ENCODE measurements at regions not wholly inside any gene's neighbourhood (a gene's known extent, or its start where the extent isn't known, plus 50 kb on each side); places are given as distances from the start of the nearest gene placed in this dataset.

- TF ChIP-seq POLR2A (IDR thresholded peaks at IDR 0.05) (no peak), CTCF (IDR thresholded peaks at IDR 0.05) (no peak)
Observed at GRCh38 chr2:78907089-78907488, 118.4 kb upstream of the REG3G start.

Data from vagina (tissue), 2 donors.